Mesenchymal stem cell (in vitro differentiated cells and primary cell): ENCODE measurements at regions not wholly inside any gene's neighbourhood (a gene's known extent, or its start where the extent isn't known, plus 50 kb on each side); places are given as distances from the start of the nearest gene placed in this dataset.
A peak's percentile ranks its signal among the peaks of the same experiment; 100 is the strongest.

Experiments
- DNase-seq: peaks from one replicate; pipeline ENCODE4 v3.0.0-alpha.2; 2013
- H2AFZ ChIP-seq: one replicate; pipeline ENCODE4 v1.6.1; 2013; ENCODE audit warnings: low read depth, mild to moderate bottlenecking, control low read depth, inconsistent platforms, low read length, moderate library complexity
- H2AK5ac ChIP-seq: 2 replicates; pipeline ENCODE4 v1.6.1; 2013; ENCODE audit warnings: low read length, moderate library complexity, mild to moderate bottlenecking, inconsistent platforms; ENCODE audit not compliant: severe bottlenecking
- H2BK120ac ChIP-seq: one replicate; pipeline ENCODE4 v1.6.1; 2013; ENCODE audit warnings: low read depth, mild to moderate bottlenecking, inconsistent platforms, low read length, moderate library complexity
- H2BK12ac ChIP-seq, 2 experiments: one replicate each; pipeline ENCODE4 v1.6.1; 2013; ENCODE audit warnings: inconsistent platforms in 2 of 2, low read length in 2 of 2, mild to moderate bottlenecking in 2 of 2, moderate library complexity in 2 of 2, control low read depth in 1 of 2
- H2BK15ac ChIP-seq: one replicate; pipeline ENCODE4 v1.6.1; 2013; ENCODE audit warnings: mild to moderate bottlenecking, low read depth, inconsistent platforms; ENCODE audit not compliant: poor library complexity, severe bottlenecking
- H2BK5ac ChIP-seq: 2 replicates; pipeline ENCODE4 v1.6.1; 2013; ENCODE audit warnings: low read depth, mild to moderate bottlenecking, low read length, control low read depth, inconsistent platforms; ENCODE audit not compliant: poor library complexity, severe bottlenecking
- H3K14ac ChIP-seq, 2 experiments: one replicate each; pipeline ENCODE4 v1.6.1; 2013; ENCODE audit warnings: inconsistent platforms in 2 of 2, low read length in 2 of 2, control low read depth in 1 of 2, mild to moderate bottlenecking in 1 of 2, moderate library complexity in 1 of 2
- H3K18ac ChIP-seq, 2 experiments: one replicate each; pipeline ENCODE4 v1.6.1; 2013; ENCODE audit warnings: inconsistent platforms in 2 of 2, low read length in 2 of 2, control low read depth in 1 of 2, low read depth in 1 of 2, mild to moderate bottlenecking in 1 of 2
- H3K23ac ChIP-seq, 2 experiments: one replicate each; pipeline ENCODE4 v1.6.1; 2013; ENCODE audit warnings: inconsistent platforms in 2 of 2, low read length in 2 of 2, mild to moderate bottlenecking in 2 of 2, moderate library complexity in 2 of 2, control low read depth in 1 of 2
- H3K27ac ChIP-seq: 2 replicates; pipeline ENCODE4 v1.5.1; 2013; ENCODE audit warnings: mild to moderate bottlenecking, moderate library complexity, low read length, control low read depth, inconsistent platforms; ENCODE audit not compliant: poor library complexity, severe bottlenecking
- H3K27me3 ChIP-seq, 2 experiments: 2 replicates each; pipeline versions ENCODE4 v1.6.1 to v1.7.0; 2013; ENCODE audit warnings: low read length in 2 of 2, mild to moderate bottlenecking in 2 of 2, moderate library complexity in 2 of 2, control low read depth in 1 of 2, inconsistent platforms in 1 of 2; ENCODE audit not compliant: control insufficient read depth in 1 of 2, insufficient read depth in 1 of 2
- H3K36me3 ChIP-seq, 2 experiments: 2 replicates each; pipeline versions ENCODE4 v1.6.1 to v1.7.0; 2013; ENCODE audit warnings: low read length in 2 of 2, control low read depth in 1 of 2, inconsistent platforms in 1 of 2, low read depth in 1 of 2, mild to moderate bottlenecking in 1 of 2; ENCODE audit not compliant: insufficient read depth in 2 of 2, control insufficient read depth in 1 of 2
- H3K4ac ChIP-seq, 2 experiments: one replicate each; pipeline ENCODE4 v1.6.1; 2013; ENCODE audit warnings: inconsistent platforms in 2 of 2, low read length in 2 of 2, mild to moderate bottlenecking in 2 of 2, moderate library complexity in 2 of 2, control low read depth in 1 of 2, low read depth in 1 of 2
- H3K4me1 ChIP-seq: 2 replicates; pipeline ENCODE4 v1.6.1; 2013; ENCODE audit warnings: low read depth, low read length, control low read depth; ENCODE audit not compliant: control insufficient read depth, insufficient read depth
- H3K4me2 ChIP-seq: 2 replicates; pipeline ENCODE4 v1.6.1; 2013; ENCODE audit warnings: low read length, mild to moderate bottlenecking, inconsistent platforms; ENCODE audit not compliant: poor library complexity, severe bottlenecking
- H3K4me3 ChIP-seq, 2 experiments: 2 replicates each; pipeline versions ENCODE4 v1.5.1 to v1.7.0; 2013; ENCODE audit warnings: low read length in 2 of 2, mild to moderate bottlenecking in 2 of 2, control low read depth in 1 of 2, low read depth in 1 of 2; ENCODE audit not compliant: insufficient read depth in 1 of 2
- H3K79me1 ChIP-seq: replicated peaks from 2 replicates; pipeline ENCODE4 v1.6.1; 2013; ENCODE audit warnings: mild to moderate bottlenecking, control low read depth, low read length, inconsistent platforms; ENCODE audit not compliant: poor library complexity, severe bottlenecking
- H3K9ac ChIP-seq: 2 replicates; pipeline ENCODE4 v1.7.0; 2013; ENCODE audit warnings: mild to moderate bottlenecking, low read length, moderate library complexity
- H3K9me3 ChIP-seq: 2 replicates; pipeline ENCODE4 v1.7.0; 2013; ENCODE audit warnings: mild to moderate bottlenecking, low read length; ENCODE audit not compliant: control insufficient read depth
- H4K8ac ChIP-seq: one replicate; pipeline ENCODE4 v1.6.1; 2013; ENCODE audit warnings: inconsistent platforms, mild to moderate bottlenecking, low read length, moderate library complexity
- H4K91ac ChIP-seq: one replicate; pipeline ENCODE4 v1.6.1; 2013; ENCODE audit warnings: mild to moderate bottlenecking, low read length, inconsistent platforms
- WGBS: methylation state at CpG from one replicate; pipeline ENCODE4 v1.1.7; 2013; ENCODE audit warnings: mixed read lengths; 5-methylcytosine and 5-hydroxymethylcytosine counted together

DNA sequence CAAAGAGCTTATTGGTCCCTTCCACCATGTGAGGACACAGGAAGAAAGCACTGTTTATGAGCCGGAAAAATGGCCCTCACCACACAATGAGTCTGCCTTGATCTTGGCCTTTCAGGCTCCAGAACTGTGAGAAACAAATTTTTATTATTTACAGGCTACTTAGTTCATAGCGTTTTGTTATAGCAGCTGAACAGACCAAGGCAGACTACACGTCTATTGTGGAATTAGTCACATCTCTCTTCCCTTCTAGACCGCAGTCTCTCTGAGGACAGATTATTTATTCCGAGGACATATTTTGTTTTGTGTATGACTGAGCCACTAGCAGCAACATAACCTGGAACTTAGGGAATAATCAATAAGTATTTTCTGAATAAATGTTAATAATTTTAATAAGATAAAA, 125.5 kb downstream of the ASB1 start:
- Histone ChIP-seq H3K9ac (no peak overlapping the region), H2AK5ac (no peak overlapping the region), H2BK120ac (no peak overlapping the region), H4K8ac (no peak overlapping the region), H2BK12ac (no peak overlapping the region), H2AFZ (no peak overlapping the region), H3K27ac (no peak overlapping the region), H3K4me3 (no peak overlapping the region), H3K79me1 (no peaks in the 10 kb centered on the region), H2BK5ac (no peak overlapping the region), H3K27me3 (peaks cover 0 to 2% of the 10 kb centered on the region in 2 experiments), H2BK15ac (no peak overlapping the region), H3K23ac (no peak overlapping the region), H3K4me2 (no peak overlapping the region), H4K91ac (no peak overlapping the region), H3K9me3 (peaks cover 13% of the 10 kb centered on the region), H3K4ac (no peak overlapping the region), H3K36me3 (peaks cover 0 to 3% of the 10 kb centered on the region in 2 experiments), H3K14ac (no peak overlapping the region), H3K4me1 (no peaks in the 10 kb centered on the region), H3K18ac (no peak overlapping the region)
- 74% methylated on average over 3 of the region's 5 CpGs for WGBS
- DNase-seq = no peak

DNA sequence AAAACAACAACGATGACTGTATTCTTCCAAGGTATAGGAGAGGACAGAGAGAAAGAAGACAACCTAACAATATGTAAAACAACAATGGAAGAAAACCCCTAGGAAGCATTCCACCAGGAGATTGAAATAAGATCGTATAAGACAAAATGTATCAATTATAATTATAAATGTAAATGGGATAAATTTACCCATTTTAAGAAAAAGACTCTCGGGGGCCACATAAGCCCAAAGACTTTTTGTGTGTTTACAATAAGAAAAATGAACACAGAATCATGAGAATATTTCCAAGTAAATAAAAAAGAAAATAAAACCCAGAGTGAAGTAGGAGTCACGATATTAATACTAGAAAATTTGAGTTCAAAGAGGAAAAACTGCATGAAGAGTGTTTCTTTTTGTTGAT, 126.4 kb downstream of the ASB1 start:
- no peak for DNase-seq
- Histone ChIP-seq H3K27ac (no peak overlapping the region), H3K18ac (no peak overlapping the region), H3K23ac (no peak overlapping the region), H2AFZ (no peak overlapping the region), H2BK15ac (no peak overlapping the region), H3K27me3 (peaks cover 0 to 3% of the 10 kb centered on the region in 2 experiments), H3K4me1 (no peaks in the 10 kb centered on the region), H2AK5ac (no peak overlapping the region), H3K14ac (no peak overlapping the region), H2BK5ac (no peak overlapping the region), H3K4me2 (no peak overlapping the region), H3K4me3 (no peak overlapping the region), H2BK12ac (no peak overlapping the region), H3K9ac (no peak overlapping the region), H3K9me3 (peaks cover 13% of the 10 kb centered on the region), H4K8ac (no peak overlapping the region), H3K4ac (no peak overlapping the region), H3K79me1 (no peaks in the 10 kb centered on the region), H2BK120ac (no peak overlapping the region), H4K91ac (no peak overlapping the region), H3K36me3 (peaks cover 0 to 3% of the 10 kb centered on the region in 2 experiments)
- WGBS = no CpG with 5 or more reads among the region's 4 CpGs

DNA sequence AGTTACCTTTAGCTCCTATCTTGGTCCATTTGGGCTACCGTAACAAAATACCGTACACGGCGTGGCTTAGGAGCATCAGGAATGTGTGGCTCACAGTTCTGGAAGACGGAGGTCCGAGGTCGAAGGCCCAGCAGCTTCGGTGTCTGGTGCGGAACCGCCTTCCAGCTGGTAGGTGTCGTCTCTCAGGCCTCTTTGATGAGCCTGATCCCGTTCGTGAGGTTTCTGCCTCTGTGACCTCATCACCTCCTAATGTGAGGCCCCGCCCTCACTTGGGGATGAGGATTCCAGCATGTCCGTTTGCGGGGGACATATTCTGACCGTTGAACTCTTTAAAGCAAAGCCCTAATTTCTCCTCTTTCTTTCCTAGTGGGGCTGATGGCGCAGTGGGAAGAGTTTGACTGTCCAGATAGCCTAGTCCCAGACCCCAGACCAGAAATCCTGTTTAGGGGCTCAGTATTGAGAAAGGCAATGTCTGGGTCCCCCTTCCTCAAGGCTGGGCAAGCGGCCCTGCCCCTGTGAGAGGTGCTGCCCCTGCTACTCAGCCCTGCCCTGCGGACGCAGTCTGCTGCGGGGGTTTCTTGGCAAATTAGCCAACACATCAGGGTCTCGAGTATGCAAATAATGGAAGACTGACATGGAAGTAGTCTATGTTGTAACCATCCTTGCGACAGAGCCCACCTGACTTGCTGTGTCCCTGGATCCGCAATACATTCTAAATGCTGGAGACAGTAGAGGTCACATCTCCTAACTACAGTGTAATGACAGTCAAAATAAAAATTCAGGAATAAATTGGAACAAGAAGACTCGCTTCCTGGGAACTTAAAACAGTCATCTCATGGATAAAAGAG, 128.0 kb downstream of the ASB1 start:
- Histone ChIP-seq H3K36me3 (peaks cover 0 to 3% of the 10 kb centered on the region in 2 experiments), H3K18ac (no peak overlapping the region), H4K91ac (no peak overlapping the region), H3K4ac (no peak overlapping the region), H3K9me3 (peaks cover 13% of the 10 kb centered on the region), H3K23ac (no peak overlapping the region), H3K79me1 (no peaks in the 10 kb centered on the region), H3K4me1 (no peaks in the 10 kb centered on the region), H2BK15ac (no peak overlapping the region), H3K4me3 (no peak overlapping the region), H2AK5ac (no peak overlapping the region), H3K9ac (no peak overlapping the region), H2BK5ac (no peak overlapping the region), H3K27me3 (peaks cover 0 to 3% of the 10 kb centered on the region in 2 experiments), H3K4me2 (no peak overlapping the region), H3K14ac (no peak overlapping the region), H2AFZ (no peak overlapping the region), H2BK12ac (no peak overlapping the region), H2BK120ac (no peak overlapping the region), H4K8ac (no peak overlapping the region), H3K27ac (no peak overlapping the region)
- no peak for DNase-seq
- WGBS = 83% methylated on average over 23 of the region's 26 CpGs

DNA sequence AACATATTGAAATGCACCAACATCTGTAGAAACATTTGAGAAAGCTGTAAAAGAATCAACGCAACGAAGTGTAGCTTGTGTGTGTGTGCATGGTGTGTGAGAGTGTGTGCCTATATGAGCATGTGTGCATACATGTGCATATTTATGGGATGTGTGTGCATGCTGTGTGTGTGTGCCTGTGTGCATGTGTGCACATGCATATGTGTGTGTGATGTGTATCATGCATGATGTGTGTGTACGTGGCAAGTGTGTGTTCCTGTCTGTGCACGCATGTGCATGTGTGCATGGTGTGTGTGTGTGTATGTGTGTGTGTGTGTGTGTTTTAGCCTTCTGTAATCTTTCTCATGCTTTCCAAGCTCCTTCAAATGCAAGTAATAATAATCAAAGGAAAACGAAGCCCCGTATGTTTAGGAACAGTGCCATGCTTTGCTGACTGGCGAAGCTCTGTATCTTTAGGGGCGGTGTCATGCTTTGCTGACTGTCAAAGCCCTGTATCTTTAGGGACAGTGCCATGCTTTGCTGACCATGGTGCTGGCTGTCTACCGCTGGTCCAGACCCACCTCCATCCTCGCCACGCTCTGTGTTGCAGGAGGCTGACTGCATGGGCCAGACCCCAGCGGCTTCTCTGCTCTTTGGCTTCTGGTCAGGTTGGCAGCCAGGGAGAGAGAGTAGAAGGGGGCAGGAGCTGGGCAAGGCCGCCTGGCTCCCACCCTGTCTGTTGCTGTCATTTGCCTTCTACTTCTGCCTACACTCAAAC, 129.2 kb downstream of the ASB1 start:
- no peak overlapping the region for H2BK15ac ChIP-seq
- peaks cover 13% of the 10 kb centered on the region for H3K9me3 ChIP-seq
- H3K18ac ChIP-seq = no peak overlapping the region
- no peak overlapping the region for H2BK120ac ChIP-seq
- WGBS = 88% methylated on average over 13 of the region's 13 CpGs
- H3K4me3 ChIP-seq = no peak overlapping the region
- no peak overlapping the region for H3K9ac ChIP-seq
- DNase-seq = no peak
- H2AK5ac ChIP-seq = no peak overlapping the region
- no peak overlapping the region for H4K8ac ChIP-seq
- peaks cover 0 to 3% of the 10 kb centered on the region in 2 experiments for H3K27me3 ChIP-seq
- H3K4me1 ChIP-seq = no peaks in the 10 kb centered on the region
- no peak overlapping the region for H2BK12ac ChIP-seq
- no peak overlapping the region for H3K4ac ChIP-seq
- no peak overlapping the region for H2AFZ ChIP-seq
- no peak overlapping the region for H2BK5ac ChIP-seq
- no peak overlapping the region for H3K4me2 ChIP-seq
- no peak overlapping the region for H3K14ac ChIP-seq
- H3K27ac ChIP-seq = no peak overlapping the region
- H3K79me1 ChIP-seq = no peaks in the 10 kb centered on the region
- no peak overlapping the region for H3K23ac ChIP-seq
- H3K36me3 ChIP-seq = peaks cover 0 to 3% of the 10 kb centered on the region in 2 experiments
- H4K91ac ChIP-seq = peak overlapping the region; percentile 25
